HG03159 (cell line): ENCODE measurements at regions not wholly inside any gene's neighbourhood (a gene's known extent, or its start where the extent isn't known, plus 50 kb on each side); places are given as distances from the start of the nearest gene placed in this dataset.
A peak's percentile ranks its signal among the peaks of the same experiment; 100 is the strongest.
"Not testable (repeated sequence)": the region's sequence is repeated elsewhere in the genome, so short reads cannot be mapped to it uniquely, and the experiment has no call there.

ENCODE experiments used
- ATAC-seq: cut with Tn5 transposase; IDR thresholded peaks from one replicate; pipeline ENCODE4 v1.9.1; 2021; ENCODE audit warnings: mild to moderate bottlenecking, moderate library complexity; ENCODE audit not compliant: unreplicated experiment

GRCh38 chr10:16116404-16117304 is 256.3 kb upstream of the MINDY3 start:
- ATAC-seq, result no peak

GRCh38 chr10:16117305-16117695 is 257.0 kb upstream of the MINDY3 start:
- no peak for ATAC-seq

- ATAC-seq, result no peak
These were observed 259.1 kb upstream of the MINDY3 start for GRCh38 chr10:16119445-16119844.

GRCh38 chr10:16120563-16120962 is 260.3 kb upstream of the MINDY3 start:
- ATAC-seq, result no peak

- no peak for ATAC-seq
These were observed 281.2 kb upstream of the MINDY3 start for GRCh38 chr10:16141499-16141898.

GRCh38 chr10:16146993-16147392 is 286.7 kb upstream of the MINDY3 start:
- ATAC-seq, result no peak

GRCh38 chr10:16155834-16156233 is 281.0 kb upstream of the PTER start:
- ATAC-seq, result no peak

- no peak for ATAC-seq
These were observed 280.1 kb upstream of the PTER start for GRCh38 chr10:16156681-16157080.

- not testable (repeated sequence) for ATAC-seq
These were observed 271.7 kb upstream of the PTER start for GRCh38 chr10:16165067-16165466.

GRCh38 chr10:16182144-16182543 is 254.7 kb upstream of the PTER start:
- ATAC-seq, result no peak

- ATAC-seq, result no peak
These were observed 254.1 kb upstream of the PTER start for GRCh38 chr10:16182688-16183087.

- no peak for ATAC-seq
These were observed 252.7 kb upstream of the PTER start for GRCh38 chr10:16184096-16184597.

- no peak for ATAC-seq
These were observed 251.9 kb upstream of the PTER start for GRCh38 chr10:16184906-16185305.

GRCh38 chr10:16186564-16186963 is 250.2 kb upstream of the PTER start:
- no peak for ATAC-seq

GRCh38 chr10:16187161-16187560 is 249.6 kb upstream of the PTER start:
- ATAC-seq, result no peak

- ATAC-seq, result no peak
These were observed 244.5 kb upstream of the PTER start for GRCh38 chr10:16192337-16192736.

- no peak for ATAC-seq
These were observed 243.6 kb upstream of the PTER start for GRCh38 chr10:16193241-16193640.

GRCh38 chr10:16195178-16195769 is 241.5 kb upstream of the PTER start:
- ATAC-seq, result peak; percentile 94

- ATAC-seq, result no peak
These were observed 240.9 kb upstream of the PTER start for GRCh38 chr10:16195894-16196293.

- ATAC-seq, result no peak
These were observed 237.6 kb upstream of the PTER start for GRCh38 chr10:16199216-16199615.

- ATAC-seq, result not testable (repeated sequence)
These were observed 213.2 kb upstream of the PTER start for GRCh38 chr10:16223618-16224017.

- no peak for ATAC-seq
These were observed 209.1 kb upstream of the PTER start for GRCh38 chr10:16227674-16228073.
